GM18511 (cell line): ENCODE measurements at regions not wholly inside any gene's neighbourhood (a gene's known extent, or its start where the extent isn't known, plus 50 kb on each side); places are given as distances from the start of the nearest gene placed in this dataset.
"Not testable (repeated sequence)": the region's sequence is repeated elsewhere in the genome, so short reads cannot be mapped to it uniquely, and the experiment has no call there.

Experiments
- ATAC-seq: cut with Tn5 transposase; IDR thresholded peaks from one replicate; pipeline ENCODE4 v1.9.1; 2021; ENCODE audit warnings: mild to moderate bottlenecking, moderate library complexity; ENCODE audit not compliant: unreplicated experiment

DNA sequence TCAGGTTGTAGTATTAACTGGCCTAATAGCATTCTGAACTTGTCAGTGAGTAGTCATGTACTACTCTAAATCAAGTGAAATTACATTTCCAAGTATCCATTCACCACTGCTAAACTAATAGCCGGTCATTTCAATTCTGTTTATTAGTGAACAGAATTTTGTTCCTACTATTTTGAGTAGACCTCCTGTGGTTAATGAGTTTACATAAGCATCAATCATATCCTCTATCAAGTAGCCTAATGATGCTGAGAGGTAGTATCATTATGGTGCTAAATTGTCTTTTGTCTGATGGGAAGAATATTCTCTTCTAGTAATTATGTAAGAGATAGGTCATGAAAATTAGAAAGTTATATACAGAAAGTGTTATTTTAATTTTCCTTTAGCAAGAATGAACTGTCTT is 602.8 kb downstream of the KCNT2 start:
- no peak for ATAC-seq

DNA sequence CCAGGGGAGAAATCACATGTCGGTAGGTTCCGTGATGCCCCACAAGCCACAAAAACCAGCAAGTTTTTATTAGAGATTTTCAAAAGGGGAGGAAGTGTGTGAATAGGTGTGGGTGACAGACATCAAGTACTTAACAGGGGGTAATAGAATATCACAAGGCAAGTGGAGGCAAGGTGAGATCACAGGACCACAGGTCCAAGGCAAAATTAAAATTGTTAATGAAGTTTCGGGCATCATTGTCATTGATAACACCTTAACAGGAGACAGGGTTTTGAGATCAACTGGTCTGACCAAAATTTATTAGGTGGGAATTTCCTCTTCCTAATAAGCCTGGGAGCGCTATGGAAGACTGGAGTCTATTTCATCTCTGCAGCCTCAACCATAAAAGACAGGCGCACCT is 603.9 kb downstream of the KCNT2 start:
- ATAC-seq = not testable (repeated sequence)

DNA sequence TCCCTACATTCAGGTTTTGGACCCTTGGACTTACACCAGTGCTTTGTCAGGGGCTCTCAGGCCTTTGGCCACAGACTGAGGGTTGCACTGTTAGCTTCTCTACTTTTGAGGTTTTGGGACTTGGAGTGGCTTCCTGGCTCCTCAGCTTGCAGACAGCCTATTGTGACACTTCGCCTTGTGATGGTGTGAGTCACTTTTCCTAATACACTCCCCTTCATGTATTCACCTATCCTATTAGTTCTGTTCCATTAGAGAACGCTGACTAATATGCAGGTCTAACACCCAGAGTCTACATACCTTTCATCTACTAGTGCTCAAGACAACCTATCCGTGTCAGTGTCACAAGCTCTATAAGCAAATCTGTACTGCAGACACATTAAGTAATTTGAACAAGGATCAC is 605.3 kb downstream of the KCNT2 start:
- ATAC-seq = no peak

DNA sequence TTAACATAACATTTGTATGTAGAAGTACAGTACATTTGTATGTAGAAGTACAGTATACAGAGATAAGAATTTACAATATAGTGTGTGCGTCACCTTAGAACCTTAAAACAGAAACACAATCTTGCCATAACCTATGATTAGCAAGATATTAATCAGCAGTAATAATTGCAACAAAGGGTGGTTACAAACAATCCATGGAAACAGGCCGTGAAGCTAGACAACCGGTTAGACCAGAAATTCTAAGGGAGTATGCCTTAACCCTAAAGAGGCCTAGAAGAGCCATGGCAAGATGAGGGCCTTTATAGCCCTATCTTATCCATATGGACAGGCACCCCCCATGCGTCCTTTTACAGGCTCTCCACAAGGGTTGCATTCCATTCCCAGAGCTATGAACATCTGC is 605.9 kb downstream of the KCNT2 start:
- ATAC-seq = not testable (repeated sequence)

DNA sequence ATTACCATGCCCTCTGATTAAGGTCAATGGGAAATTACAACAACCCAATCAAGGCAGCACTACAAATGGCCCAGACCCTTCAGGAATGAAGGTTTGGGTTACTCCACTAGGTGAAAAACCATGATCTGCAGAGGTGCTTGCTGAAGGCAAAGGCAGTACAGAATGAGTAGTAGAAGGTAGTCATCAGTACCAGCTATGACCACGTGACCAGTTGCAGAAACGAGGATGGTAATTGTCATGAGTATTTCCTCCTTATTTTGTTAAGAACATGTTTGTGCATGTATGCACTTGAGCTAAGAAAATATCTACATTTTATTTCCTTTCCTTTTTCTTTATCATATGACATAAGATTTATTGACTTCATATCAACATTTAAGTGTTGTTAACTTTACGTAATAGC is 607.1 kb downstream of the KCNT2 start:
- ATAC-seq = no peak

DNA sequence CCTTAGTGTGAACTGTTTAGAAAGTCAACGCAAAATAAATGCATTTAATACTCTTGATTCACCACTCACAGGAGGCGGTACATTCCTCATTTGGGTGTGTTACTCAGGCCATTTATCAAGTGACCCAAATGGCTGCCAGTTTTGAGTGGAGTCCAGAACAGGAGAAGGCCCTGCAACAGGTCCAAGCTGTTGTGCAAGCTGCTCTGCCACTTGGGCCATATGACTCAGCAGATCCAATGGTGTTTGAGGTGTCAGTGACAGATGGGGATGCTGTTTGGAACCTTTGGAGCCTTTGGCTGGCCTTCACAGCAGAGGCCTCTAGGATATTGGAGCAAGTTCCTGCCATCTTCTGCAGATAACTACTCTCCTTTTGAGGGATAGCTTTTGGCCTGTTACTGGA is 609.2 kb downstream of the KCNT2 start:
- no peak for ATAC-seq

DNA sequence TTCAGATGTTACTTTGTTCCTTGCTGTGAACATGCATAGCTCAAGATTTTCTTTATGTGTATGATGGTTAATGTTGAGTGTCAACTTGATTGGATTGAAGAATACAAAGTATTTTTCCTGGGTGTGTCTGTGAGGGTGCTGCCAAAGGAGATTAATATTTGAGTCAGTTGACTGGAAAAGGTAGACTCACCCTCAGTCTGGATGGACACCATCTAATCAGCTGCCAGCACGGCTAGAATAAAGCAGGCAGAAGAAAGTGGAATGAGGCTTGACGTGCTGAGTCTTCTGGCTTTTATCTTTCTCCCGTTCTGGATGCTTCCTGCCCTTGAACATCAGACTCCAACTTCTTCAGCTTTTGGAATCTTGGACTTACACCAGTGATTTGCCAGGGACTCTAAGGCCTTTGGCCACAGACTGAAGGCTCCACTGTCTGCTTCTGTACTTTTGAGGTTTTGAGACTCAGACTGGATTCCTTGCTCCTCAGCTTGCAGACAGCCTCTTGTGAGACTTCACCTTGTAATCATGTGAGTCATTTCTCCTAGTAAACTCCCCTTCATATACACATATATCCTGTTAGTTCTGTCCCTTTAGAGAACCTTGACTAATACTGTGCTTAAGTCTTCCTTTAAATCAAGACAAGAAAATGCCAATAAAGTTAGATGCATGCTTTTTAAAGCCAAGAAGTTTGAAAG is 626.6 kb downstream of the KCNT2 start:
- no peak for ATAC-seq

DNA sequence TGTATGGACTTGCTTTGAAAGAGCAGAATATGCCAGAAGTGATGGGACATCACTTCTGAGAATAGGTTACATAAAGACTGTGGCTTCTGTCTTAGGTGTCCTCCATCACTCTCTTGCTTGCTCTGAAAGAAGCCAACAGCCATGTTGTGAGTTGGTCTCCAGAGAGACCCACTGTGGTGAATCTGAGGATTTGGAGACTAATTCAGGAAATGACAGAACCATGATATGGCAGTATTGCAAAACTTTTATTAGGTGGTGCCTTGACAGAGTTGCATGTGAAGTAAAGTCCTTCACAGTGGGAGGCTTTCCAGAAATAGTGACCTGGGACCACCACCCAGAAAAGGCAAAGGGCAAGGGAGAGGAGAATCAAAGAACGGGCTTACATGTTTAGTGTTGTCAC is 628.6 kb downstream of the KCNT2 start:
- no peak for ATAC-seq

DNA sequence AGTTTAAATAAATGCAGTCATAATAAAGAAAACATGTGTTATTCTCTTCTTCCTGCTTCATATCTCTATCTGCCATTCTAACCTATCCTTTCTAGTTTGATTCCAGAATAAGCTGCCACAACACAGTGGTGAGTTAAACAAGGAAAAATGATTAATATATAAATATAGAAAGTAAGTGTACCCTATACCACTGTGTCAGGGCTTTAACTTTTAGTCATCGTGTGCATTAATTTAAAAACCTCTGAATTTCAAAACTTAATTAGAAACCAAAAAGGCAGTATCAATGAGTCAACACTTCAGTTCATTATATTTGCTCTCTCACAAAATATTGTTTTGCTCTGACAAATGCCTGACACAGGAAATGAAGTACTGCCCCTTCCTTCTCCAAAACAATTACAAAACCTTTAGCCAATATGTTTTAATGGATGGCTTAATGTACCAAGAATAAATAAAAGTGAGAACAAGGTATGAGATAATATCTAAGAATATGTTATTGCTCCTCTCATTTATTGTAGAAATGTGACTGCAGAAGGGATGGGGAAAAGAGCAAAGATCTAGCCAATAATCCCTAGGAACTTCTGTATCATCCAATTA is 634.8 kb downstream of the KCNT2 start:
- no peak for ATAC-seq

DNA sequence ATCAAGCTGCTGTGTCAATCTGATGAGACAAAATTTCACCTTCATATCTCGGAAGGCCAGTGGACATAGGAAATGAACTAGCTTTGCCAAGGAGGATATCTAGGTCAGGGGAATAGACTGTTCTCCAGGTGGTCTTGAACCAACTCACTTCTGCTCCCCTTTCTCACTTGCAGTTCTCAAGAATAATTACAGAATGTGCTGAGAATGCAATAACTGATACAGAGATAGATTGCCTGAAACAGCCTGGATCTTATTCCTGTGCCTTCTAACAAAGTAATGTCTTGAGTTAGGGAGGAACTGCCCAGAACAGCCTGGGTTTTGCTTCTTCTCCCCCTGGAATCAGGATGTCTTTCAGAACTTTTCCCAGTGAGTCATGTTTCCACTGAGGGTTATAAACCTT is 636.7 kb downstream of the KCNT2 start:
- no peak for ATAC-seq

DNA sequence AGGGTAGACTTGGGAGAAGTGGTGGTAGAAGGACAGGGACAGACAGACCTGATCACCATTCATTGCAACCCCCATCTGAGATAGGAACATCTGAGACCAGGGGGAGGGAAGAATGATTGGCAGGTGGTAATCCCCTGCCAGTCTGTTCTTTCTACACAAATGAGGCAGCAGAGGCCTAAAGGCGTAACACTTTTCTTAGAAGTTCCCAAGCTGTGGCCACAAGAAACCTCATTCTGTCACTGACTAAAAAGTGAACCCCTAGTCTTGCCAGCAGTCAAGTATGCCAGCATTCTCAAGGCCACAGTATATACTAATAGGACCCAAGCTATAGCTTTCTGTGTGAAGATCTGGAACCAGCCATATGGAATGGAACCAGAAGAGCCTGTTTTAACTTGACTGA is 638.0 kb downstream of the KCNT2 start:
- no peak for ATAC-seq

DNA sequence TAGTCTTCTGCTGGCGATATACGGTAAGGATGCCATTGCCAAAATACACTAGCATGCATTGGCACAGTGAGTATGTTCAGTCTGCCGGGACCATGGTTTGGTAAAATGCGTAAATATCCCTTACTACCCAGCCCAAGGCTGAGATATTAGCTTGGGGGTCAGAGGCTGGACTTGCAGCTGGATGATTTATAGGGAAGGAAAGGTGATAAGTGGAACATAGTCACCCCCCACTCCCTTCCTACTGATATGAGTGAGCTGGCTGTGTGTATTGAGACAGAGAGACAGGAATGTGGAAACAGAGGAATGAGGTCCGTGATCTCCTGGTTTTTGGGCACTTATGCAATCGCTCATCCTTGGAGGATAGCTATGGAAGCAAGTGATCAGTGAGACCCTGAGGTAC is 642.8 kb downstream of the KCNT2 start:
- ATAC-seq = no peak

DNA sequence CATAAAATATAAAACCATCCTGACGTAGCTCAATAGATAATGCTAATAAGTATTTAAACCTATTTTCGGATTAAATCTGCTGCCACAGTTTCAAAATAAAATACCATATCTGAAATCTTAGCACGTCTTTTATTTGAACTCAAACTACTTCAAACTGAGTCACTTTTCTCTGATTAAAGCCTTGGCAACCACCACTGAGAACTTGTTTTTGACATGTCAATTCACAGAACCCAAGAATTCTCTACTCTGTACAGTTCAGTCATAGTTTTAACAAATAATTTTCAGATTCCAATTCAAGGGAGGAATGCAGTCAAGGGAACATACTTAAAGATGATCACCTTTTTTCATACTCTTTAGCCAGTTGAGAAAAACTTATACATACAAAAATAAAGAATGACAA is 643.2 kb downstream of the KCNT2 start:
- no peak for ATAC-seq

DNA sequence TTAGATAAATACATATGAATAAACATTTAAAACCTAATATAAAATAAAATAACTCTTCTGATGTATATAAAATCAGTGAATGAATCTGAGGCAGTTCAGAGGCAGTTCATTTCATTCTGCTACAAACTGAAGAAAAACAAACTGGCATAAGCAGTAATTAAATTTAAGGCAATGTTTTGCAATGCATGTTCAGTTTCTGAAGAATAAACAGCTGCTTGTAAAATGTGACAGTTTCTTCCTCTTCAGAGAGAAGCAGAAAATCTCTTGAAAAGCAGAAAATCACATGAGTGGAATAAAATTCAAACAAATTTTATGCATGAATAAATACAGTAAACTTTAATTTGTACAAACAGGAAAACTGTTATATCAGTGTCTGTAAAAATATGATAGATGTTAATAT is 643.7 kb downstream of the KCNT2 start:
- ATAC-seq = no peak

DNA sequence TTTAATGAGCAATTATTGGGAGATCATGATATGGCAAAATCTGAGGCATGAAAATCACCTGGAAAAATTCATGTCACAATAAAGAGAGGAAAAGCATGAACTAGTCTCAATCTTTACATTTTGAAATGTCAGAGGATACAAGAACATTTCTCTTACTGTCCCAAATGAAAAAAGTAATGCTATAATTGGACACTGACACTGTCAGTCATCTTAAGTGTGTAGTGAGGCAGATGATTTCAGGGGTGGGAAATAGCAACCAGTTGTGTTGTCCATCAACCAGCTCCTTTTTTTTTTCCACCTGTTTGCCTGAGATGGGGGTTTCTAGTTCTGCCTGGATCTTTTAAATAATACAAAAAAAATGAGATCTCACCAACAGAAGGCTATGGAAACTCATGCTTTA is 646.2 kb downstream of the KCNT2 start:
- ATAC-seq = no peak

DNA sequence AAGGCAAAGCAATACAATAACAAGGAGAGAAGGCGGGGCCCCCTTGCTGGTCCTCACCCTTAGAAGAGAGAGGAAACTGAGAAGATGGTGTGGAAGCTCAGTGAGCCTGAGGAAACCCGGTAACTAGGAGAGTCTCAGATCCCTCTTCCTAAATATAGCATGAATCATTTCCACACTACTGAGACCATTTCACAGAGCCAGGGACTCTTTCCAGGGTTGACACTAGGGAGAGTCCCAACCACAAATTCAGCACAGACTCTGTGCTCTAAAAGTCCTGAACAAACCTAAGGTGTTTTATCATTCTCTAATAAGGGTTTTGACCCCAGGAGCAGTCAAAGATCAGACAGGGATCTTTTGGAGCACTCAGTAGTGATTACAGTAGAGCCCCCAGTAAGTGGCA is 647.7 kb downstream of the KCNT2 start:
- ATAC-seq = no peak

DNA sequence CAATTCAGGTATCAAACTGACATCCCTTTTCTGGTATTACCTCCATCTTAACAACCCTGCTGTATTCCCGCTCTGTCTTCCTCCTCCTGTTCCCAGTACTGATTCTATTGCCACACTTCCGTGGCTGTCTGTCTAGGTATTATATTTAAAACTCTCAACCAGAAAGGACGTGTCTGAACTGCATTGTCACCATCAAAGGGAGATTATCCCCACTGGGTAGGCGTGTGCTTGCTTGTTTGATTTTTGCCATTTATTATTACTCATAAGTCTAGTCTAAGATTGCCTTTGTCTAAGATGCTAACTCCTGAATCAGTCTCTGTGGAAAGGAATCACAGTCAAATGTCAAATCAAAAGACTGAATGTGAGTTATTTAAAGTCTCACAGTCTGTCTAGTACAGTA is 650.1 kb downstream of the KCNT2 start:
- no peak for ATAC-seq

DNA sequence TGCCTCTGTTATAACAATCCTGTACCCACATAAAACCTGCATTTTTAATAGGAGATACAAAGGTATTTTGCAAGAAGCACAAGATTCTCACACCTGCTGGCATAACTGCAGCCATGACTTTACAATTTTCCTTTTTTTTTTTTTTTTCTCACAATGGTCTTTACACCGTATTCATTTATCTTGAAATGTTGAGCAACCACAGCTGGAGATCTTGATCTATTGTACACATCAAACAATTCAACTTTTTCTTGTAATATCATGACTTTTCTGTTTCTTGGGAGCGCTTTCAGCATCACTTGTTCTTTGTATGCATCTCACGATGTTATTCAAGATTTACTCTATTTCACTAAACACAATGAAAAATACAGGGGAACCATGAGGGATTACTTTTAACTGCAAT is 651.4 kb downstream of the KCNT2 start:
- no peak for ATAC-seq

DNA sequence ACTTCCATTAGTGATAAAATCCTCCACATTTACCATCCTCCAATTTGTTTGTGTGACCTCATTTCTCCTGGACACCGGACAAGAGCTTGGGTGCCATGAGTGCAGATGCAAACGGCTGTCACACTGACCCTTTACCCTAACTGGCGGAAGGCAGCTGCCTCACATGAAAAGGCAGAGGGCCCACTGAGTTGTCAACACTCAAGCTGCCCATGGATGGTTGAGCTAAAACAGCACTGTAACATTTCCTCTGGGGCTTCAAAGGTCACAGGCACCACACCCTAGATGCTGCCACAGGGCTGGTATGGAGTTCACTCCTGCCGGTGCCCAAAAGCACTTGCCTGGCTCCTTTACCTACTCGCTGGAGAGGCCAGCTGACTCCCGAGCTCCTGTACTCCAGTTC is 653.4 kb downstream of the KCNT2 start:
- ATAC-seq = no peak

DNA sequence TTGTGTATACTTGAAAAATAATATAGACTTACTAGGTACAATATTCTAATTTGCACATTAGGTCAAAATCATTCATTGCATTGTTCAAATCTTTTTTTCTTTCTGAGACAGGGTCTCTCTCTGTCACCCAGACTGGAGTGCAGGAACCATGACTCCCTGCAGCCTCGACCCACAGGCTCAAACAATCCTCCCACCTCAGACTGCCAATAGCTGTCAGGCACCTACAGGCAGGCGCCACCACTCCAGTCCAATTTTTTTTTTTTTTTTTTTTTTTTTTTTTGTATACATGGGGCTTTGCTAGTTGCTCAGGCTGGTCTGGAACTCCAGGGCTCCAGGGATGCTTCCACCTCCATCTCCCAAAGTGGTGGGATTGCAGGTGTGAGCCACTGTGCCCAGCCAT is 656.9 kb downstream of the KCNT2 start:
- no peak for ATAC-seq

DNA sequence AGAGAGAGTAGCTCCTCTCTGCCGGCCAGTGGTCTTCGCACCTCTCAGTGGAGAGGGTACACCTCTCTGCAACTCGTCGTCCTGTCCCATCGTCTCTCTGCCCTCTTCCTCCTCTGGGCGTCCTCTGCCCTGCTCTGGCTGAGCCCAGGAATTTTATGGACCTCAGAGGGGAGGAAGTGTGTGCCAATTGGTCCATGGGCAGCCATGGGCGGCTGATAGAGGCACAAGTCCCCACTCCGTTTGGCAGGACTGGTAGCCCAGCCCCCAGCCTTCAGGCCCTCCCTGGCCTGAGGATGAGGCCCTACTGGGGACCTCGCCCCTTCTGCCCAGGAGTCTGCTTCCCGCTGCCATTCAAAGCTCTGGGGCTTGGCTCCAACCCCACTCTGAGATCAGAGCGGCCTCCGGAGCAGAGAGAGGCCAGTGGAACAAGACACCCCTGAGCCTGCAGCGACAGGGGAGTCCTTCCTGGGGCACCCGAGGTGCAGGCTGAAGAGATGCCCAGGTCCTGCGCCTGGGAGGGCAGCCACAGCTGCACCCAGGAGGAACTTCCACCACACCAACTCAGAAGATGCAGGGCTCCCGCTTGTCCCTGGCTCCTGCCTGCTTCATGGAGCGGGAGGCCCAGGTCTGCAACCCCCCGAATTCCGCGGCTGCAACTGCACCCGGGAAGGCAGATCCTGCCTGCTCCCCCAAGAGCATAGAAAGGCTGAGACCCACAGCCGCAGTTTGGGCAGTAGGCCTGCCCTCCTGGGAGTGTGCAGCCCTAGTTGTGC is 659.9 kb downstream of the KCNT2 start:
- no peak for ATAC-seq

DNA sequence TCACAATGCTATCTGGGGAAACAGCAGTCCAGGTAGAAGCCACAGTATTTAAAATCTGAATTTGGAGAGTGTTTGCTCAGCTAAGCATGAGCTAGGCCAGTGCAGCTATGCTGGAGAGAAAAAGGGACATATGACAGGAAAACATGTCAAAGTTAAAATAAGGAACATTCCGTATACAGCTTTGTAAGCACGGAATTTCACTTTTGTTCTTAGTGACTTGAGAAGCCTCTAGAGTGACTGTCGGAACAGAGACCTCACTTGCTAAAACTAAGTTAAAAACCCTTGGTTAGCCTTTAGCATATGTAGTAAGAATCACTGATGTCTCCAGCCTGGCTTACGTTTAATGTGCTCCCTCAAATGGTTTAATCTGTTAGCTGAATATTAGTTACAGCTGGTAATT is 661.7 kb downstream of the KCNT2 start:
- no peak for ATAC-seq
